ENCODE measurements at regions not wholly inside any gene's neighbourhood (a gene's known extent, or its start where the extent isn't known, plus 50 kb on each side); places are given as distances from the start of the nearest gene placed in this dataset.
"Not testable (repeated sequence)": the region's sequence is repeated elsewhere in the genome, so short reads cannot be mapped to it uniquely, and the experiment has no call there.

DNA sequence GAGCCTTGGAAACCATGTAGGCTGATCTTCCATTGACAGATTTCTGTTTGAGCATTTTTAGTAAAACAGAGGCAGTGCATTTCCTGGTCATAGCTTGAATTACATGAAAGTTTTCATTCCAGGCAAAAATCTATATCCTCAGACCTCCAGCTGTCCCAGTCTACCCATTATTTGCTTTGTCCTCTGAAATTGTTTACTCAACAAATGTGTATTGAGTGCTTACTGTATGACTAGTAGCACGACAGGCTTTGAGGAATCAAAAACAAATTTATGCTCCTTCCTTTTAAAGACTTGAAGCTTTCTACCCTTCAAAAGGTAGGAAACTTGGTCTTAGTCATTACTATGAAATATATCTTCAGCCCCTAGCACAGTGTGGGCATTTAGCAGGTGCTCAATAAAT is 307.9 kb upstream of the IGFBP7 start:
- DNase-seq (ENCODE audit: low spot score) = no peak

DNA sequence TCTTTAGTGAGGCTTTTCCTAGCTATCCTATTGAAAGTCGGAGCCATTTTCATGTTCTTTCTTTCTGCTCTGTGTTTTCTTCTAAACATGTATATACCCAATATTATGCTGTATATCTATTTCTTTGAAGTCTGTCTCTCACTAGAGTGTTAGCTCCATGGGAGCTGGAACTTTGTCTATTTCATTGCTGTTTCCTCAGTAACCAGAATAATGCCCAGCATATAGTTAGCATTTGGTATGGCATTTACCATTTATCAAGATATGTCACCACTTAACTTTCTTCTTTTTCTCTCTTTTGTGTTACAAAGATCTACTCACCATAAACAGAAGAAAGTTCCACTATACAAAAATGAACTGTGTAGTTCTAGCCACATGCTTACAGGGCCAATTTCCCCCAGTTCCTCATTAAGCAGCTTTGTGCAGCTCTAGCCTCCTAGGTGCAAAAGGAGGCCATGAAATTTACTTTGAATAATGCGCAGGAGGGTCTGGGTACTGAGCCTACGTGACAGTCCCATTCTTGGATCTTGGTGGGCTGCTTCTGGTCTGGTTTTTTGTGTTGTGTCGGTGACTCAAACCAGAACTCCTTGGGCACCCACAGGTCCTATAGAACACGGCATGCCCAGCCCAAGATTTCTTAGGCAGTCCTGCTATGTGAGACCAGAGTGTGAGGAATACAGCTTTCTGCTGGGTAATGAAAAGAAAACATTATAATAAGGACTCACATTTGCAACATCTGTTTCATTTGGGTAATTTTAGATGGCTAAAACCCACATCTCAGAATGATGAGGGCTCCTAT is 302.3 kb upstream of the IGFBP7 start:
- no peak for DNase-seq (ENCODE audit: low spot score)

DNA sequence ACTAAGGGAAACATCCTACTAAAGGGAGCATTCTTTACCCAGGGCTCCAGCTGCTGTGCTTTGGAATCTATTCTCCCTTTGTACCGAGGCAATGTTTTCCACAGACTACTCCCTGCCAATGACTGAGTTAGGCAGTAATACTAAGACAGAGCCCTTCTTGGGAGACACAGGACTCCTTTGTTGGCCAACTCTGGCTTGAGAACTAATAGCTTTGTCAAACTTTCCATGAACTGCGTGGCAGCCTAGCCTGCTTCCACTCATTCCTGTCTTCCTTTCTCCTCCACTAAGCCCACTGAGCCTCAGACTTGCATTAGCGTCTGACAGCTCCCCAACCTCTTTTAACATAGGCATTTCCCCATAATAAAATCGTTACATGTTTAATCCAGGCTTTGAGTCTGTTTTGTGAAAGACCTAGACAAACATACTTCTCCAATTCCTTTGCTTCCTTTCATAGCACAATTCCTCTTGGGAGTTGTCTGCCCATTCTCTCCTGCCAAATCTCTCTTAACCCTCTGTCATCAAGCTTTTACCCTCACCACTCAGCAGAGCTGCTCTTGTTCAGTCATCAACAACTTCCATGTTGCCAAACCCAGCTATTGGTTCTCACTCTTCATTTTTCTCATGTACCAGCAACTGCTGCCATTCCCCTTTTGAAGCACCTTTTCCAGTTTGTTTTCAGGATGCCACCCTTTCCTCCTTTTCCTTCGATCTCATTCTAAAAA is 300.3 kb upstream of the IGFBP7 start:
- DNase-seq (ENCODE audit: low spot score) = peak; percentile 88

DNA sequence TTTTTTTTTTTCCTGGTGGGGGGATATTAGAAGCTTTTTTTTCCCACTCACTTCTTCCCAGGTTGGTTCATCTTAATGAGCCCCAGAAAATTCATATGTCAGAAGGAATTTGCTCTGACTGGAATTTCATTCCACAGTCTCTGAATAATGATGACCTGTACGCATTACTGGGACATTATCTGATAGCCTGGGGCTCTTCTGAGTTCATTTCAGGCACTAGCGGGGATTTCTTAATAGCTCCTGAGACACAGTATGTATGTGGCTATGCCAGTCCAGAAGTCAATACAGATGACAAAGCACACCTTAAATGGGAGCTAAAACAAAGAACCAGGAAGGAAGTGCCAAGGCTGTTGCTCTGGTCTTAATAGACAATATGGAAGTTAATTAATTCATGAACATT is 295.2 kb upstream of the IGFBP7 start:
- no peak for DNase-seq (ENCODE audit: low spot score)

DNA sequence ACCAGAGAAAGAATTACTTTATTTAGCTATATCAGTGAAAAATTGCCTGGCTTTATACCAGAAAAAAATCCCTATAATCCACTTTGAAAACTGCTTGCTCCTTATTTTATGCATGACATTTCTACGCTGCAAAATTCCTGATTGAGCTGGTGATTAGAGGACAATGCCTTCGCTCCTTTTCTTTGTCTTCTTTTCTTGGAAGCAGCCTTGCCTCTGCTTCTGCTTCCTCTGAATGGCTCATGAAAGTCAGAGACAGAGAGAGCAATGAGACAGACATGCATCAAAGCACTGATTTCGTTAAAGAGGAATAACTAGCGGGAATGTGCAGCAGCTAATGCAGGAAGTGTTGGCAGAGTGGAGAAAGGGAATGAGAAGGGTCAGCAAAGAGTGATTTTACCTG is 294.3 kb upstream of the IGFBP7 start:
- no peak for DNase-seq (ENCODE audit: low spot score)

DNA sequence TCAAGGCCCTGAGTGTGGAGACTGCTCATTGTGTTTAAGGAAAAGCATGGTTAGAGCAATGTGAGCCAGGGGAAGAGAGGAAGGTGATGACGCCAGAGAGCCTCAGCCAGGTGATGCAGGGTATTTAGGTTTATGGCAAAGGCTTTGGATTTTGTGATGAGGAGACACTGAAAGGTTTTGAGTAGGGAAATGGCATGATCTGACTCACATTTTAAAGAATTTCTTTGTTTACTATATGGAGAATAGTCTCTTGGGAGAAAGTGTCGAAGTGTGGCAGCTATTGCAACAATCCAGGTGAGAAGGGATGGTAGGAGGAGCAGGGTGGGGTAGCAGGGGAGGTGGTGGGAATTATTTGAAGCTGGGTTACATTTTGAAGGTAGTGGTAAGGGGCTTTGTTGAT is 293.4 kb upstream of the IGFBP7 start:
- no peak for DNase-seq (ENCODE audit: low spot score)

DNA sequence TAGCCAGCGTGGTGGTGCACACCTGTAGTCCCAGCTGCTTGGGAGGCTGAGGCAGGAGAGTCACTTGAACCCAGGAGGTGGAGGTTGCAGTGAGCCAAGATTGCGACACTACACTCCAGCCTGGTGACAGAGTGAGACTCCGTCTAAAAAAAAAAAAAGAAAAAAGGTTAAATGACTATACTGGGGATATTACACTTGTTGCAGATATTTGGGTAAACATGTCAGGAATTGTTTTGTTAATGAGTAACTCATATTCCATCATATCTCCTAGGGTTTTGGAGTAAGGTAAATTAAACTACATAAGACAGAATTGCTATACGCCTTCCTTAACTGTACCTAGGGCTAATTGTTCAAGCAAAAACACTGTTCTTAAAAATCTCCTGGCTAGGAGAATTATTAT is 291.4 kb upstream of the IGFBP7 start:
- no peak for DNase-seq (ENCODE audit: low spot score)

DNA sequence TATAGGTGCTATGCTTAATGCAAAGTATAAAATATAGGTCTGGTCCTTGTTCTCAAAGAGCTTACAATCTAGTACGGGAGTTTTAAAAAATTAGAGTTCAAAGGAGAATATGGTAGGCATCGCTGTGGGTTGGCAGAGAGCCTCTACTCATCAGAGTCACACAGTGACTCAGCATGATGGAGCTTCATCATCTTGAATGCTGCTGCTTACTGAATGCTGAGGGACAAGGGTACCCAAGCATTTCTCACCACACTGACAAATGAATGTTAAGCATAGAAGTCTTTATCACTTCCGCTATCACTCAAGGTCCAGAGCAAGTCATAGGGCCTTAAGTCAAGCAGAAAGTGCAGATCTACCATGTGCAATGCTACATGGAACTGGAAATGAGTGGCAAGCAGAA is 268.6 kb upstream of the IGFBP7 start:
- DNase-seq (ENCODE audit: low spot score) = no peak

DNA sequence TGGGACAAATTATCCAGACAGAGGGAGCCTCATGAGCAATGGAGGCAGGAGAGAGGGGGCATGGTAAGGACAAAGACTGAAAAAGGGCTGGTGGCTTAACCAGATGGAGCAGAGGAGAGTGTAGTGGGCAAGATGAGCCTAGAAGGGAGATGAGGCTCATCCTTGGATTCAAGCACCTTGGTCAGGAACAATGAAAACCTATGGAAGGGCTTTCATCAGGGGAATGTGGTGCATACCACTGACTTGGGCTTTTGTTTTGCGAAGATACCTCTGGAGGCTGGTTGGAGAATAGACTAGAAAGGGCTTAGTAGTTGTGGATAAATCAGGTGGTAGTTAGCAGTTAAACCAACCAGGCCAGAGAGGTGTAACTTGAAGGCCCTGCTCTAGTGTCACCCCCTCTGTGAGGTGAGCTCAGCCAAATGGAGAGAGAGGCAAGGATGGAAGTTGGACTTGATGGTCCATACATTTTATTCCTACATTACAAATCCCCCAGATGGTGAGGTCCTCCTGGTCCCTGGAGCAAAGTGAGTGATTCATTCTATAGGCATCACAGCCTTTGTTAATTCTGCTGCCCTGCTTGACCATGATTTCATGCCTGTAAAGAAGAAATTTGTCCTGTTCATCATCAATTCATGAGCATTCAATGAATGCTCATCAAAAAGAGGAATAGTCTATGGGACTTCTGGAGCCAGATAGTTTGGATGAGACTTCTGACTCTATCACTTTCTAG is 264.8 kb upstream of the IGFBP7 start:
- DNase-seq (ENCODE audit: low spot score) = no peak

DNA sequence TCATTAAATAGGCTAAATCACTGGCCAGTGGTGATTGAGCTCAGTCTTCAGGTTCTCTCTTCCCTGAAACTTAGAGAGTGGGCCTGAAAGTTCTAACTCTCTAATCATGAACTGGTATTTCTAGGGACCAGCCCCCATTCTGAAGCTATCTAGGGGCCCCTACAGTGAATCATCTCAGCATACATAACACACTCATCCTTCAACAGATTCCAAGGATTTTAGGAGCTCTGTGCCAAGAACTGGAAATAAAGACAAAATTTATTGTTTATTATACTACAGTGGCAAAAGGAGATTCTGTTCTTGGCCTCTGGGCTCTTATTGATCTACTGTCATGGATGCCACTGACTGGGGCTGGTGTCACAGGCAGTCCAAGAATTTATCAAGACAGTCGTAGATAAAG is 263.8 kb upstream of the IGFBP7 start:
- DNase-seq (ENCODE audit: low spot score) = no peak

DNA sequence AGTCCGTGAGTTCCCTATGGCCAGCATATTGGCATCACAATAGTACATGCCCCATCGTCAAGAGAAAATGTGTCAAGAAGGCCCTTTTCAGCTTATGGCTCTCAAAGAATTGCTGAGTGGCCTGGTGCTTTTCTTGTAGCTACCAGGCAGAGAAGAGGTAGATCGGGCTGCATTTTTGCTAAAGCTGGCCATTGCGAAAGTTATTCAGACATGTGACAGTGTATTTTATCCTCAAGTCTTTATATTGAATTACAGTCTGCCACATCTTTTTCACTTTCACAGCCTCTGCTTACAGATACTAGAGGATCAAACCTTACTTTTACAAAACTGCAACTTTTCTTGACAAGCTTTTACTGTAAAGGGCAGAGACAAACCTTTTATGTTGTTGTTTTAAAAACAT is 261.5 kb upstream of the IGFBP7 start:
- DNase-seq (ENCODE audit: low spot score) = no peak

DNA sequence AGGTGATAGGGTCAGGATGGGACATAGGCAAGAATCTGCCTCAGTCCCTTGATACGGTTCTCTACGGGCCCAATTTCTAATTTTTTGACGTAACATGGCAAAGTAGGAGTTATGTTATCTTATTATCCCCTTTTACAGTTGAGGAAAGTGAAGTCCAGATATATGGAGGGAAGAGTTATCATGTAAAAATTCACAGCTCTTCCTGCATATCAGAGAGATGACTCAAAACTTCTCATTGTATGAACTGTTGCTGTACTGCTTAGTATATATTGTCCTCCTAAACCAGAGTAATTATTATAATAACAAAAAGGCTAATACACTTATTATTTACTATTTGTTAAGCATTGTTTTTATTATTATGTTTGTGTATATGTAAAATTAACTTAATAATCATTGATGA is 260.5 kb upstream of the IGFBP7 start:
- DNase-seq (ENCODE audit: low spot score) = no peak

DNA sequence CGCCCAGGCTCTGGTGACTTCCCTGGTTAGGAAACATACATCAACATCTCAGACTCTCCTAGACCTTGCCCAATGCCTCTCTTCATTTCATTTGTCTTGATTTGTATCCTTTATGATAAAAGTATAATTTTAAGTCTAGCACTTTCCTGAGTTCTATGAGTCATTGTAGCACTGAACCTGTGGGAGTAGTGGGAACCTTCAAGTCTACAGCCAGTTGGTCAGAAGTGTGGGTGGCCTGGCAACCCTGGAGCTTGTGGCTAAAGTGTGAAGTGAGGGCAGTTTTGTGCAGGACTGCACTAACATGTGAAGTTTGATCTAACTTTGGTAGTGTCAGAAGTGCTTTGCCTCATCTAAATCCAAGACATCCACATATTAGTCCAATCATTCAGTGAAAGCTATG is 259.3 kb upstream of the IGFBP7 start:
- DNase-seq (ENCODE audit: low spot score) = no peak

DNA sequence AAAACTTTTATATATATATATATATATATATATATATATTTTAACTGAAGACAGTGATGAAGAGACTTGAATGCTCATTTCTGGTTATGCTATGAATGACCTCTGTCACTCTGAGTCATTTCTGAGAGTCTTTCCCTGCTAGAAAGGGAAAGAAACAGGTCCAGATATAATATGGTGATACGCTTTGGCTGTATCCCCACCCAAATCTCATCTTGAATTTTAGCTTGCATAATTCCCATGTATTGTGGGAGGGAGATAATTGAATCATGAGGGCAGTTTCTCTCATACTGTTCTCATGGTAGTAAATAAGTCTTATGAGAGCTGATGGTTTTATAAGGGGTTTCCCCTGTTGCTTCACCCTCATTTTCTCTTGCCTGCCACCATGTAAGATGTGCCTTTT is 254.1 kb upstream of the IGFBP7 start:
- no peak for DNase-seq (ENCODE audit: low spot score)

DNA sequence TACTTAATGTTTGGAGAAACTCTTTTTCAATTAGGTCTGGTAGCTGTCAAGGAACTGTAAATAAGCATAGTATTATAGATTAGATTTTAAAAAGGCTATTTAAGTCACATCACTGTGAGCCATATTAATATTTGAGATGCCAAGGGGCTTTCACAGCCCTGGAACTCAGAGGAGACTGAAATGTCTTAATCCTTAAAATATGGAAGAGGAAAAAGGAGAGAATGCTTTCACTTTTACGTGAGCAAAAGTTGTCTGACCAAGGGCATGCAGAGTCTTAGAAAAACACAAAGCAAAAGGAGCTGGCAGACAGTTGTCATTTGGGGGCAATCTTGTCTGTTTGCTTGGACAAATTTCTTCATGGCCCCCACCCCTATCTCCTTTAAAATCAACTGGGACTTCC is 253.2 kb upstream of the IGFBP7 start:
- DNase-seq (ENCODE audit: low spot score) = no peak

DNA sequence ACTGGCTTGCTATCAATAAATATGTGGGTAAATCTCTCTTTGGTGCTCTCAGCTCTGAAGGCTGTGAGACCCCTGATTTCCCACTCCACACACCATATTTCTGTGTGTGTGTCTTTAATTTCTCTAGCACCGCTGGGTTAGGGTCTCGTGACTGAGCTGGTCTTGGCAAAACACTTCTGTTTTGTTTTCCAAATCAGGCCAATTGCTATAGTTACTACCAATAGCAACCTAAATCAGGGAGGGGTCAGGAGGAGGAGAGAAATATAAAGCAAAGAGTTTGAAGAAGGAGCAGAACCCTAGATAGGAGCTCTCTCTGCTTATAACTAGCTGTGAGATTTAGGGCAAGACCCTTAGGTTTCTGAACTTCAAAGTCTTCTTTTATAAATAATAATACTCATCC is 250.5 kb upstream of the IGFBP7 start:
- no peak for DNase-seq (ENCODE audit: low spot score)

DNA sequence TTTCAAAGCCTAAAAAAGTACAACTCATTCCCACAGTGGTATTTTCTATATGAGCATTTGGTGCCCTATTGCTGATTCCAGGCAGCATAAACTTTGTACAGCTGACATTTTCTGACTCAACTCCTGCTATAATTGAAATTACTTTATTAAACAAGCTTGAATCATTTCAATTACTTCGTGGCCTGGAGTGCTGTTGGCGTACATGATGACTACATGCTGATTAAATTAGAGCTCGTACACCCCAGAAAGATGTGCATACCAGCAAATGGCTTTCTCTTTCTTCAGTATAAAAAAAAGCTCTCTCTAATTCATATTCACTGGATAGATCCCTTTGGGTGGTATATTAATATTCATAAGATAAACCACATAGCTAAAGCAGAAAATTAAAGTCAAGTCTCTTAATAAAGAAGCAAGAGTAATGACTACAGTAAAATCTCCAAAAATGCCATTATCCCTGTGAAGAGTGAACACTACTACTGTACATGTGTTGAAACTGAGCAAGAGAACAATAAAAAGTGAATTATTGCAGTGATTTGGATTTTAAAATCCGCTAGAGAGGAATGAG is 245.0 kb upstream of the IGFBP7 start:
- no peak for DNase-seq (ENCODE audit: low spot score)

DNA sequence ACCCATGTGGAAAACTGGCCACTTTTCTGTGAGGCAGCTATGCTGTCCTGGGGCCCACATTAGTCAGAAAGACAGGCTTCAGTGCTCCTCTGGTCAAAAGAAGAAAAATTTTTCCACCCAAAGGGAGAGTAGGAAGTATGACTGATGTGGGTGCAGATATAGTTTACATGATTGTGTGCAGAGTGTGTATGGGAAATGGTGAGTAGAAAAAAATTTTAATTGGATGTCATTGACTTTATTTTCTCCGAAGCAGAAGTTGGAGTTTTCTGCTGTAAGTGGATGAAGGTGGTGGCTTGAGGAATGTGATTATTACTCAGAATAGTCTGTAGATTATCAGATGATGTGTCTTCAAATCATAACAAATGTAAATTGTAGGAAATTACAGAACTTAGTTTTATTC is 241.5 kb upstream of the IGFBP7 start:
- no peak for DNase-seq (ENCODE audit: low spot score)

DNA sequence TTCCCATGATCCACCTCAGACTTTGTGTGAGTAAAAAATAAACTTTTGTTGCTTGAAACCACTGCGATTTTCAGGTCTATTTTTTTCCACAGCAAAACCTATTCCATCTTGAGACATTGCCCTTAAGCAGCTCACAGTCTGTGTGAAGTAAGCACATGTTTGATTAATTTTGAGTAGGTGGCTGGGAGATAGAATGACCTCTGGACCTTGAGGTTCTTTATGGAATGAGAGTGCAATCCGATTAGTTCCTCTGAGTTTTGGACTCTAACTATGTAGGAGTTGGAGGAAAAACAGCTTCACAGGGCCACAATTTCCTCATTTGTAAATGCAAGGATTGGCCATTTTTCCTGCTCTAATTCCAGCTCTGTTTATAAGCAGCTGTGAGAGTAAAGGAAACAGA is 234.1 kb upstream of the IGFBP7 start:
- no peak for DNase-seq (ENCODE audit: low spot score)

DNA sequence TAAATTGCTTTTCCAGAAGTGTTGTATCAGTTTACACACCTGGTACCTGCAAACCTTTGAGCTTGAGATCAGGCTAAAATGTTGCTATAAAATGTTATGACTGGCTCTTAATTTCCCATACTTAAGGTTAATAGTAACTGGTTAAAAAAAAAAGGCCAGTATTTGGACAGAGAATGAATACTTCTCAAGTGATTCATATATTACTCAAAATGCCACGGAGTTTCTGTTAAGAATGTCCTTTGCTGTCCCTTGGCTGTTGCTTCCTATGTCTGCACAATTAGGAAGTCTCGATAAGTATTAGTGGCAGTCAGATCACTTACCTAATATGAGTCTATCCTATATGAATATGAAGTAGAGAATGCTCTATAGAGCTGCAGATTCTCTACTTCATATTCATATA is 232.2 kb upstream of the IGFBP7 start:
- DNase-seq (ENCODE audit: low spot score) = no peak

DNA sequence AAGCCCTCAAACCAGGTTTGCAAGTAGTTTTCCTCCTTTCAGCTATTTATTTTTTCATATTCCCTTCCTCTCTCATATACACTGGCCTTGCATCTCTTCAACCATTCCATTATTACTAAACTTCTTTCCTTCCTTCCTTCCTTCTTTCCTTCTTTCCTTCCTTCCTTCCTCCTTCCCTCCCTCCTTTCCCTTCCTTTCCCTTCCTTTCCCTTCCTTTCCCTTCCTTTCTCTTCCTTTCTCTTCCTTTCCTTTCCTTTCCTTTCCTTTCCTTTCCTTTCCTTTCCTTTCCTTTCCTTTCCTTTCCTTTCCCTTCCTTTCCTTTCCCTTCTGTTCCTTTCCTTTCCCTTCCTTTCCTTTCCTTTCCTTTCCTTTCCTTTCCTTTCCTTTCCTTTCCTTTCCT is 228.7 kb upstream of the IGFBP7 start:
- not testable (repeated sequence) for DNase-seq (ENCODE audit: low spot score)

DNA sequence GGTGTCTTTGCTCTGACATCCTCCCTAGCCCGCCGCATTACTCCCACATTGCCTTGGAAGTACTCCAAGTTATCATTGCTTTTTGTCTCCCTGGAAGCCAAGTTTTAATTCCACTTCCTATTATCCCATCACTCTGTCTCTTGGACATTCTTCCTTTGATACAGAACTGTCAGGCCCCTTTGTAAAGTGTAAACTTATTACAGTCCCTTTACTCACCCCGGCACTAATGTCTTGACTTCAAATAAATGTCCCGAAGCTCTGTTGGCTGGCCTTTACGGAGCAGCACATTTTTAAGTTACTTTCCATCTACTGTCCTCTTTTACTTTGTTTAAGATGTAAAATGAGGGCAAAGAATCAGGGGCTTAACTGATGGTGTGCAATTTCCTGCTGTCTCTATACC is 223.5 kb upstream of the IGFBP7 start:
- DNase-seq (ENCODE audit: low spot score) = no peak

DNA sequence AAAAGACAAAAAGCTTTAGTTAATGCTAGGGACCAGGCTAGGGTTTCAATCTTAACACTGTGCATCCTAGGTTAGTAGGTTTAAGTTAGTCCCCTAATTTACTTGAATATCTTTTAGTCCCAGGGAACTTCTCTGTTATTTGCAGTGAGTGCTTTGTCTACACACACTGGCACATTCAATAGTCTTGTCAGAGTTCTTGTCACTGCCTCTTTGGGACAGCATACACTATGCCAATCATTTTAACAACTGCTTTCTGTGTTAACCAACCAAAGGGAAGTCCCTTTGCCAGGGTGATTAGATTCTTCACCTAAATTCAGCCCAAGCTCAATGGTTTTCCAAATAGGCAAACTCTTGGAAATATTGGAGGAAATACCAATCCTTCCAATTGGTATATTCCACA is 221.8 kb upstream of the IGFBP7 start:
- DNase-seq (ENCODE audit: low spot score) = no peak
